Aorta (tissue), 5 donors: ENCODE measurements at regions not wholly inside any gene's neighbourhood (a gene's known extent, or its start where the extent isn't known, plus 50 kb on each side); places are given as distances from the start of the nearest gene placed in this dataset.

ENCODE experiments used
- ATAC-seq: fragments of 200-7000 bp; cut with Tn5 transposase; one replicate; pipeline ENCODE4 v1.9.1; 2022; ENCODE audit warnings: moderate library complexity; ENCODE audit not compliant: low FRiP score
- DNase-seq, 2 donors: peaks; one replicate each; pipeline ENCODE4 v3.0.0-alpha.2; 2020
- H3K27ac ChIP-seq, 2 donors: one replicate each; pipeline ENCODE4 v1.5.1; 2013; ENCODE audit warnings: low read length in 2 of 2, mild to moderate bottlenecking in 2 of 2, moderate library complexity in 2 of 2, control low read depth in 1 of 2, inconsistent platforms in 1 of 2, low read depth in 1 of 2
- H3K27me3 ChIP-seq, 2 donors: one replicate each; pipeline ENCODE4 v1.6.1; 2013; ENCODE audit warnings: control low read depth in 1 of 2, low read length in 1 of 2, mild to moderate bottlenecking in 1 of 2, moderate library complexity in 1 of 2; ENCODE audit not compliant: insufficient read depth in 2 of 2, control insufficient read depth in 1 of 2
- H3K36me3 ChIP-seq, 2 donors: one replicate each; pipeline ENCODE4 v1.6.1; 2013; ENCODE audit warnings: control low read depth in 1 of 2, low read length in 1 of 2, mild to moderate bottlenecking in 1 of 2; ENCODE audit not compliant: insufficient read depth in 2 of 2, control insufficient read depth in 1 of 2
- H3K4me1 ChIP-seq, 2 donors: one replicate each; pipeline ENCODE4 v1.6.1; 2013; ENCODE audit warnings: low read length in 2 of 2, control low read depth in 1 of 2, mild to moderate bottlenecking in 1 of 2, moderate library complexity in 1 of 2; ENCODE audit not compliant: insufficient read depth in 2 of 2, control insufficient read depth in 1 of 2
- H3K4me3 ChIP-seq, 2 donors: one replicate each; pipeline ENCODE4 v1.5.1; 2013; ENCODE audit warnings: low read length in 2 of 2, control low read depth in 1 of 2, mild to moderate bottlenecking in 1 of 2
- H3K9me3 ChIP-seq: one replicate; pipeline ENCODE4 v1.6.1; 2013; ENCODE audit warnings: mild to moderate bottlenecking, low read length; ENCODE audit not compliant: control insufficient read depth
- WGBS, 2 donors: extraction: QIAGEN DNeasy Blood & Tissue Kit; methylation state at CpG; one replicate each; pipeline ENCODE4 v1.1.7; 2013; 5-methylcytosine and 5-hydroxymethylcytosine counted together
- intact Hi-C, 2 donors: fragments of 100-400 bp; cut with DNase I; formaldehyde crosslinking; loops; one replicate each; pipeline versions ENCODE4 v1.14.2 to v1.15.0; 2022
- donor health status: healthy with polysubstance abuse.
- donor health status: Bipolar disorder and iron deficiency.
- donor health status: DM: no; HTN: no; CAD: no.
- donor health status: DM: no; HTN: no; CAD: no.
- donor health status: DM: yes; HTN: yes; CAD: no.

- H3K4me3 ChIP-seq, result no peak overlapping the region
- H3K36me3 ChIP-seq, result no peaks in the 10 kb centered on the region
- 90% methylated on average over 15 of the region's 15 CpGs for WGBS, 2 donors
- intact Hi-C loops, result no loop called here
- H3K4me1 ChIP-seq, result no peaks in the 10 kb centered on the region
- DNase-seq (no peak), ATAC-seq (no peak)
- no peaks in the 10 kb centered on the region for H3K9me3 ChIP-seq
- H3K27me3 ChIP-seq, result no peaks in the 10 kb centered on the region
- H3K27ac ChIP-seq, result no peak overlapping the region
Observed at GRCh38 chr5:74103131-74104023, 477.4 kb downstream of the ARHGEF28 start.

GRCh38 chr5:74100268-74100665, 474.3 kb downstream of the ARHGEF28 start:
- ATAC-seq (no peak), DNase-seq (no peak)
- intact Hi-C loops, result no loop called here
- H3K27me3 ChIP-seq, result no peaks in the 10 kb centered on the region
- H3K9me3 ChIP-seq, result no peaks in the 10 kb centered on the region
- peaks cover 0 to 2% of the 10 kb centered on the region in 2 donors for H3K4me1 ChIP-seq
- H3K27ac ChIP-seq, result no peak overlapping the region
- no peaks in the 10 kb centered on the region for H3K36me3 ChIP-seq
- no peak overlapping the region for H3K4me3 ChIP-seq
- 61 to 79% methylated on average over 1 of the region's 1 CpG for WGBS, 2 donors

DNA sequence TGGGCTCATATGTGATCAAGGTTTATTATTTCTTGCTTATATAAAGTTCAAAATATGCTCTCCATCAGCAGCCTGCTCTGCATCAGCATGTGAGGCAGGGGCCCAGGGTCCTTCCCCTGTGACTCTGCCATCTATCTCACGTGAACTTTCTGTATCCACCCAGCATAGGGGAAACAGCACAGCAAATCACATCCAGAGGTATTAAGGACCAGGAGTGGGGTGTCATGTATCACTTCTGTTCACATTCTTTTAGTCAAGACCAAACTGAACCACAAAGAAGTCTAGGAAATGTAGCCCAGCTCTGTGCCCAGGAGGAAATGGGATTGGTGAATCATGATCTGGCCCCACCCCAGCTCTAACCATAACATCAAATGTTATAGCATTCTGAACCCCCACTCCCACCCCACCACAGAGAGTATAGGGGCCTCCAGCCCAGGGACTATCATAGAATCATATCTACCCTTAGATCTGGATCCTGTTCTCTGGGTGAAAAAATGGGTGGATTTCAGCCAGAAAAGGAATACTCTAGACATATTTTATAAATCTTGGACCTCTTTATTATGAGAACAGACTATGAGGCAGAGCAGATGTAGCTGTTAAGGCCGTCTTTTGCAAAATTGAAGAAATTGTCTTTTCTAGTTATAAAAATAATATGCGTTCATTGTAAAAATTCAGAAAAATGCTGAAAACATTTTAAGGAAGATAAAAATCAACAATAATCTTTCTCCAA, 473.7 kb downstream of the ARHGEF28 start:
- no peak overlapping the region for H3K4me3 ChIP-seq
- H3K27me3 ChIP-seq, result no peaks in the 10 kb centered on the region
- no peaks in the 10 kb centered on the region for H3K9me3 ChIP-seq
- no peak overlapping the region for H3K27ac ChIP-seq
- DNase-seq, result no peak
- no peaks in the 10 kb centered on the region for H3K36me3 ChIP-seq
- WGBS, 2 donors, result 93 to 98% methylated on average over 3 of the region's 3 CpGs
- intact Hi-C loops, result no loop called here
- no peak for ATAC-seq
- peaks cover 0 to 7% of the 10 kb centered on the region in 2 donors for H3K4me1 ChIP-seq

DNA sequence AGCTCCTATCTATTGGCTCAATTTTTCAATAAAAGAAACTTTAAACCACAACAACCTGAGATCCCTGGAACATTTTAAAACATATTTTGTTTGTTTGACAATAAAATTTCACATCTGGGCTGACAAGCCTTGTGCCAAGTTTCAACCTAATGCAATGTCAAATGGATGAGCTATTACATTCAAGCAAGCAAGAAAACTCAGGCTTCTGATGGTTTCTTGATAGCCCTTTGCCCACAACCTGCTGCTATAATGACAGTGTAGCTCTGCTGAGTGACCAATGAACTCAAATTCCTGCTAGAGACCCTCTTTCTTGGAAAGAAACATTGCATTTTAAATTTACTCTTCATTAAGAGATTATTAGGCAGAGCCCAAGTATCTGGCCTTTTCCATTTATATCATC, 472.9 kb downstream of the ARHGEF28 start:
- H3K4me1 ChIP-seq, result peaks cover 0 to 7% of the 10 kb centered on the region in 2 donors
- H3K27ac ChIP-seq, result no peak overlapping the region
- no peak overlapping the region for H3K4me3 ChIP-seq
- DNase-seq (no peak), ATAC-seq (no peak)
- no peaks in the 10 kb centered on the region for H3K36me3 ChIP-seq
- intact Hi-C loops, result no loop called here
- no peaks in the 10 kb centered on the region for H3K9me3 ChIP-seq
- no peaks in the 10 kb centered on the region for H3K27me3 ChIP-seq

DNA sequence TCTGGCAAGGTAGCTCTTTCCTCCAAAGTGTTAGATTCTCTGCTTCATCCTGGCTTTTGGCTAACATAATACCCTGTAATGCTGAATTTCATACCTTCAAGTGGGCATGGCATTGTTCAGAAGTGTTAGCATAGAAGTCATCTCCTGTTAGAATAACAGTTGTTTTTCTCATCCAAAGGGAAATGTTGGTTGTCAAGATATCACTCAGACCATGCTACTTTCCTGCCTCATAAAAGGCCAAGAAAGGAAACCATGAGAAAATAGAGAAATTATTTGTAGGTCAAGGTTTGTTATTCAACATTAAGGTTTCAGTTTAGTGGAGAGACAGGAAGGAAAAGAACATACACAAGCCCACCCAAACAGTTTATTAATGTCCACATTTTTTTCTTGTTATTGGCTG, 472.5 kb downstream of the ARHGEF28 start:
- no peak for ATAC-seq

GRCh38 chr5:74096325-74096724, 470.3 kb downstream of the ARHGEF28 start:
- H3K27ac ChIP-seq, result no peak overlapping the region
- H3K27me3 ChIP-seq, result no peaks in the 10 kb centered on the region
- DNase-seq (no peak), ATAC-seq (no peak)
- peaks cover 0 to 7% of the 10 kb centered on the region in 2 donors for H3K4me1 ChIP-seq
- H3K36me3 ChIP-seq, result no peaks in the 10 kb centered on the region
- H3K9me3 ChIP-seq, result no peaks in the 10 kb centered on the region
- H3K4me3 ChIP-seq, result no peak overlapping the region
- intact Hi-C loops, result no loop called here

More for the DNA sequence above, 472.5 kb downstream of the ARHGEF28 start:
- peaks cover 0 to 7% of the 10 kb centered on the region in 2 donors for H3K4me1 ChIP-seq
- no peak for DNase-seq
- no peaks in the 10 kb centered on the region for H3K9me3 ChIP-seq
- no peaks in the 10 kb centered on the region for H3K36me3 ChIP-seq
- H3K27ac ChIP-seq, result no peak overlapping the region
- no peak overlapping the region for H3K4me3 ChIP-seq
- no peaks in the 10 kb centered on the region for H3K27me3 ChIP-seq
- intact Hi-C loops, result no loop called here

DNA sequence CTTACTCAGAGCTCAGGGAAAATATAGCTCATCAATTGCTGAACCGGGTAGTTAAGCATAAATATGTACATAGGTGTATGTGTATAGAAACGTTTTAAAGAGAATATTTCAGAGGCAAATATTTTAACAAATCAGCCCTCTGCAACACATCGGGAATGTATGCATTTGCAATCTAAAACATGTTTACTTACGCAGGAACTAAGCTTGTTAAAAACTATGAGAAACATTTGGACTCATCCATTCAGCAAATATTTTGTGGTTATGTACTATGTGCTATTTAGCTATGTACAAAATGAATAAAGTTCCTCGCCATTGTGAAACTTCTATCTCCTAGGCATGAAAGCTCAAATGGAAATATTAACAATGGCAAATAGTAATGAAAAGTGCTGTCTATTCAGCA, 469.9 kb downstream of the ARHGEF28 start:
- H3K27me3 ChIP-seq, result no peaks in the 10 kb centered on the region
- H3K4me1 ChIP-seq, result peaks cover 0 to 7% of the 10 kb centered on the region in 2 donors
- no peaks in the 10 kb centered on the region for H3K36me3 ChIP-seq
- H3K9me3 ChIP-seq, result no peaks in the 10 kb centered on the region
- no peak overlapping the region for H3K4me3 ChIP-seq
- 93% methylated on average over 5 of the region's 5 CpGs for WGBS, 2 donors
- DNase-seq, result no peak
- no peak overlapping the region for H3K27ac ChIP-seq
- intact Hi-C loops, result no loop called here
- ATAC-seq, result no peak

DNA sequence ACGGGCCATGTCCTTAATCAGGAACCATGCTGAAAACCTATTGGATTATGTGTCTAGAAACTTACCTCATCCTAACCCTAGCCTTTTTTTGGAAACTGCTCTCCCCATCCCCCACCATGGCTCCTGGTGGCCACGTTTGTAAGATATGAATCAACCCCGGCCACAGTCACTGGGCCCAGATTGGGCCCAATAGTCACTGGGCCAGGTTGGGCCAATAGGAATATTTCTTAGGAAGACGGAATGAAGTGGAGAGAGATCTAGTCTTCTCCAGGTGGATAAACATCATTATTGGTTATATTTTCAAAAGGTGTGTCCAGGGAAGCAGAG, 468.7 kb downstream of the ARHGEF28 start:
- no peak overlapping the region for H3K4me3 ChIP-seq
- no peak for DNase-seq
- intact Hi-C loops, result no loop called here
- H3K36me3 ChIP-seq, result no peaks in the 10 kb centered on the region
- no peak overlapping the region for H3K27ac ChIP-seq
- no peaks in the 10 kb centered on the region for H3K27me3 ChIP-seq
- peaks cover 0 to 7% of the 10 kb centered on the region in 2 donors for H3K4me1 ChIP-seq
- H3K9me3 ChIP-seq, result no peaks in the 10 kb centered on the region
- no peak for ATAC-seq
- WGBS, 2 donors, result 34 to 52% methylated on average over 4 of the region's 4 CpGs
